ENCODE measurements at regions not wholly inside any gene's neighbourhood (a gene's known extent, or its start where the extent isn't known, plus 50 kb on each side); places are given as distances from the start of the nearest gene placed in this dataset.
A peak's percentile ranks its signal among the peaks of the same experiment; 100 is the strongest.

DNA sequence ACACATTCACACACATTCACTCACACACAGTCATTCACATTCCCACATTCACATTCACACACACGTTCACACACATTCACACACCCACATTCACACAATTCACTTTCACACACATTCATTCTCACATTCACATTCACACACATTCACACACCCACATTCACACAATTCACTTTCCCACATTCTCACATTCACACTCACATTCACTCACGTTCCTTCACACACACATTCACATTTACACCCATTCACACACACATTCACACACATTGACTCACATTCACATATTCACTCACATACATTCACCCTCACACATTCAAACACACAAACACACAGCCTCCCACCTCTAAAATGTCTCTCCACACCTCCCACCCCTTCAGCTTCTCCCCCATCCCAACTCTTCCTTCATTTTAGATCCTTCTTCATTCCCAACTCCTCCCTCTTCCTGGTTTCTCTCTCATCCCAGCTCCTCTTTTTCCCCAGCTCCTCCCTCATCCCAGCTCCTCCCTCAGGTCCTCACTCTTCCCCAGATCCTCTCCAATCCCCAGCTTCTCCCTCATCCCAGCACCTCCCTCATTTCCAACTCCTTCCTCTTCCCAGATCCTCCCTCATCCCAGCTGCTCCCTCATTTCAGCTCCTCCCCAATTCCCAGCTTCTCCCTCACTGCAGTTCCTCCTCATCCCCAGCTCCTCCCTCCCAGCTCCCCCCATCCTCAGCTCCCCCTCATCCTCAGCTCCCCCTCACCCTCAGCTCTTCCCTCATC is 111.0 kb downstream of the FAM53A start:
- WGBS (ENCODE audit: insufficient coverage, low coverage, missing lambda C conversion rate), result 13% methylated on average over 2 of the region's 2 CpGs
- no peak overlapping the region for H2AFZ ChIP-seq (ENCODE audit: low read depth, low read length)
- no peaks in the 10 kb centered on the region for H3K79me2 ChIP-seq (ENCODE audit: control insufficient read depth, insufficient read depth, low read length)
- CTCF ChIA-PET (ENCODE audit: low intra/inter-chr PET ratio), result no interaction called here
- DNase-seq (ENCODE audit: extremely low read depth in 1 of 4, low spot score in 3 of 4) (no peak), FAIRE-seq (no peak), ATAC-seq (no peak)
- no TSS peak for BruUV-seq (replicated peaks)
- H3K9me3 ChIP-seq (replicated peaks; ENCODE audit: control insufficient read depth, insufficient read depth, low read depth, low read length), result 0 out of 2 replicates have a peak, but pooled peaks cover 3% of the 10 kb centered on the region
- H3K9me1 ChIP-seq (ENCODE audit: control insufficient read depth, insufficient read depth, low read length), result no peaks in the 10 kb centered on the region
- H3K9ac ChIP-seq (ENCODE audit: insufficient read depth in 1 of 2, low read depth in 2 of 2, low read length in 2 of 2), result no peak overlapping the region
- in situ Hi-C loops (cut with MboI), result no loop called here
- H3K36me3 ChIP-seq (ENCODE audit: control insufficient read depth, insufficient read depth, low read length), result no peaks in the 10 kb centered on the region
- no peak overlapping the region for H3K4me2 ChIP-seq (ENCODE audit: insufficient read depth, low read length)
- H4K20me1 ChIP-seq (replicated peaks; ENCODE audit: control insufficient read depth, insufficient read depth, low read length), result peaks cover 11% of the 10 kb centered on the region; the same call in 1 of the 2 replicates
- intact Hi-C loops (cut with micrococcal nuclease), result no loop called here
- H3K4me3 ChIP-seq, result no peak overlapping the region
- H3K4me1 ChIP-seq (replicated peaks in 1 of 2; ENCODE audit: control insufficient read depth in 2 of 2, insufficient read depth in 2 of 2, low read length in 2 of 2), result peaks cover 7 to 70% of the 10 kb centered on the region in 2 experiments; a peak in 4 of 5 replicates
- peaks cover 10 to 26% of the 10 kb centered on the region in 2 experiments; a peak in 4 of 5 replicates for H3K27me3 ChIP-seq (ENCODE audit: control insufficient read depth in 2 of 2, insufficient read depth in 2 of 2, low read length in 2 of 2)
- POLR2A ChIA-PET, result interaction anchor here (0.6 to 0.7 kb wide), 2 partner anchors 53 to 445 kb away, joined by 3 read pairs; no protein-coding TSS in a partner anchor
- H3K27ac ChIP-seq (ENCODE audit: extremely low read depth, low read depth, low read length), result no peak overlapping the region
- no peak for TF ChIP-seq JUND (IDR thresholded peaks at IDR 0.05; ENCODE audit: borderline replicate concordance, low read depth, low read length)
- TF ChIP-seq JUND (tag; IDR thresholded peaks at IDR 0.05; ENCODE audit: borderline replicate concordance, low read depth, low read length), result no peak
- no peak for TF ChIP-seq TAL1 (IDR thresholded peaks at IDR 0.05)
- TF ChIP-seq, protein P1, sequence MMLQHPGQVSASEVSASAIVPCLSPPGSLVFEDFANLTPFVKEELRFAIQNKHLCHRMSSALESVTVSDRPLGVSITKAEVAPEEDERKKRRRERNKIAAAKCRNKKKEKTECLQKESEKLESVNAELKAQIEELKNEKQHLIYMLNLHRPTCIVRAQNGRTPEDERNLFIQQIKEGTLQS (IDR thresholded peaks at IDR 0.05), result no peak
- TF ChIP-seq, protein P1 (CRISPR knock-in tag; conservative IDR thresholded peaks at IDR 0.05), result no peak
- no peak for TF ChIP-seq CBX8 (IDR thresholded peaks at IDR 0.05; ENCODE audit: borderline replicate concordance, extremely low read depth, low read depth, low read length, poor library complexity, severe bottlenecking)
- TF ChIP-seq HDAC1 (IDR thresholded peaks at IDR 0.05), result no peak
- TF ChIP-seq KAT2B (IDR thresholded peaks at IDR 0.05; ENCODE audit: low read depth, low read length), result no peak
- TF ChIP-seq, protein P2, sequence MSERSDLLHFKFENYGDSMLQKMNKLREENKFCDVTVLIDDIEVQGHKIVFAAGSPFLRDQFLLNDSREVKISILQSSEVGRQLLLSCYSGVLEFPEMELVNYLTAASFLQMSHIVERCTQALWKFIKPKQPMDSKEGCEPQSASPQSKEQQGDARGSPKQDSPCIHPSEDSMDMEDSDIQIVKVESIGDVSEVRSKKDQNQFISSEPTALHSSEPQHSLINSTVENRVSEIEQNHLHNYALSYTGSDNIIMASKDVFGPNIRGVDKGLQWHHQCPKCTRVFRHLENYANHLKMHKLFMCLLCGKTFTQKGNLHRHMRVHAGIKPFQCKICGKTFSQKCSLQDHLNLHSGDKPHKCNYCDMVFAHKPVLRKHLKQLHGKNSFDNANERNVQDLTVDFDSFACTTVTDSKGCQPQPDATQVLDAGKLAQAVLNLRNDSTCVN (CRISPR knock-in tag; IDR thresholded peaks at IDR 0.05), result 0 out of 2 replicates have a peak, but pooled peaks have one; percentile 41
- no peak for TF ChIP-seq CBX1 (IDR thresholded peaks at IDR 0.05; ENCODE audit: low read depth)

Measured in K562 (cell line).